22Rv1 (cell line): ENCODE measurements at regions not wholly inside any gene's neighbourhood (a gene's known extent, or its start where the extent isn't known, plus 50 kb on each side); places are given as distances from the start of the nearest gene placed in this dataset.

Experiments used
- ZFX ChIP-seq: fragments of 450-650 bp; IDR thresholded peaks from 2 replicates; pipeline ENCODE4 v1.6.1; 2017; ENCODE audit warnings: antibody characterized with exemption, borderline replicate concordance
- TF ChIP-seq, protein P1 (sequence below): fragments of 450-650 bp; IDR thresholded peaks from 2 replicates; pipeline ENCODE4 v1.5.1; 2017; ENCODE audit warnings: mild to moderate bottlenecking

DNA sequence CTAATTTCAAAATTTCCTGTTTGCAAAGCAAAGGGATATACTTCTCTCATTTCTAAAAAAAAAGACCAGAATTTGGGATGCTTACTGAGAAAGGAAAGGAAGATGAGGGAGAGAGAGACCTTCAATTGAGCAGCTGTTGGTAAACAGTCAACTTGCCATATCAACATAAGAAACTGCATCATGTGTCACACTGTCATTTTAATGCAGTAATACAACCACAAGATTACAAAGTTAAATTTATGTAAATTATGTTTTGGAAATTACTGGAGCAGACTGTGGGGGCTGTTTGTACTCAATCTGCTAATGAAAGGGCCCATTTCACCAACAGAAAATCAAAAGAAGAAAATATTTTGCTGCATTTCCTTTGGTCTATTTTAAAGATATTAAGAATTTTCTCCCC lies 370.4 kb upstream of the TMPO start:
- TF ChIP-seq, protein P1, sequence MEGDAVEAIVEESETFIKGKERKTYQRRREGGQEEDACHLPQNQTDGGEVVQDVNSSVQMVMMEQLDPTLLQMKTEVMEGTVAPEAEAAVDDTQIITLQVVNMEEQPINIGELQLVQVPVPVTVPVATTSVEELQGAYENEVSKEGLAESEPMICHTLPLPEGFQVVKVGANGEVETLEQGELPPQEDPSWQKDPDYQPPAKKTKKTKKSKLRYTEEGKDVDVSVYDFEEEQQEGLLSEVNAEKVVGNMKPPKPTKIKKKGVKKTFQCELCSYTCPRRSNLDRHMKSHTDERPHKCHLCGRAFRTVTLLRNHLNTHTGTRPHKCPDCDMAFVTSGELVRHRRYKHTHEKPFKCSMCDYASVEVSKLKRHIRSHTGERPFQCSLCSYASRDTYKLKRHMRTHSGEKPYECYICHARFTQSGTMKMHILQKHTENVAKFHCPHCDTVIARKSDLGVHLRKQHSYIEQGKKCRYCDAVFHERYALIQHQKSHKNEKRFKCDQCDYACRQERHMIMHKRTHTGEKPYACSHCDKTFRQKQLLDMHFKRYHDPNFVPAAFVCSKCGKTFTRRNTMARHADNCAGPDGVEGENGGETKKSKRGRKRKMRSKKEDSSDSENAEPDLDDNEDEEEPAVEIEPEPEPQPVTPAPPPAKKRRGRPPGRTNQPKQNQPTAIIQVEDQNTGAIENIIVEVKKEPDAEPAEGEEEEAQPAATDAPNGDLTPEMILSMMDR: no peak
- no peak for TF ChIP-seq ZFX
